ENCODE measurements at regions not wholly inside any gene's neighbourhood (a gene's known extent, or its start where the extent isn't known, plus 50 kb on each side); places are given as distances from the start of the nearest gene placed in this dataset.

- TF ChIP-seq CTCF (IDR thresholded peaks at IDR 0.05) (no peak), POLR2A (IDR thresholded peaks at IDR 0.05) (no peak)
Measured at GRCh38 chr5:120217001-120217400, 247.1 kb upstream of the PRR16 start.

Measured in right lobe of liver (tissue), 4 donors.